Nucleus accumbens (tissue), 56 donors: ENCODE measurements at regions not wholly inside any gene's neighbourhood (a gene's known extent, or its start where the extent isn't known, plus 50 kb on each side); places are given as distances from the start of the nearest gene placed in this dataset.
"Not testable (repeated sequence)": the region's sequence is repeated elsewhere in the genome, so short reads cannot be mapped to it uniquely, and the experiment has no call there.

Experiments used
- DNase-seq, 56 donors: peaks; one replicate each; lab custom pipeline; 2025; lab: John Stamatoyannopoulos, UW

GRCh38 chr11:100409267-100409666 lies 277.8 kb upstream of the ARHGAP42 start:
- DNase-seq, result not testable (repeated sequence)

- DNase-seq, result no peak
Measured at GRCh38 chr11:100419518-100419917, 267.6 kb upstream of the ARHGAP42 start.

- DNase-seq, result no peak
Measured at GRCh38 chr11:100434821-100435641, 252.1 kb upstream of the ARHGAP42 start.

- DNase-seq, result no peak
Measured at GRCh38 chr11:100438376-100438775, 248.7 kb upstream of the ARHGAP42 start.

- DNase-seq, result no peak
Measured at GRCh38 chr11:100441086-100441485, 246.0 kb upstream of the ARHGAP42 start.

GRCh38 chr11:100442017-100442416 lies 245.1 kb upstream of the ARHGAP42 start:
- DNase-seq, result no peak

- DNase-seq, result peak in 10 of 56 donors; percentile 2 to 40 (median 5)
Measured at GRCh38 chr11:100445231-100445735, 241.8 kb upstream of the ARHGAP42 start.

GRCh38 chr11:100451801-100452460 lies 235.2 kb upstream of the ARHGAP42 start:
- not testable (repeated sequence) for DNase-seq

- DNase-seq, result no peak
Measured at GRCh38 chr11:100459811-100460210, 227.3 kb upstream of the ARHGAP42 start.

GRCh38 chr11:100460426-100460825 lies 226.7 kb upstream of the ARHGAP42 start:
- no peak for DNase-seq

GRCh38 chr11:100467821-100468508 lies 219.1 kb upstream of the ARHGAP42 start:
- no peak for DNase-seq

- DNase-seq, result no peak
Measured at GRCh38 chr11:100469835-100470234, 217.3 kb upstream of the ARHGAP42 start.

- no peak for DNase-seq
Measured at GRCh38 chr11:100472727-100473389, 214.2 kb upstream of the ARHGAP42 start.

- no peak for DNase-seq
Measured at GRCh38 chr11:100473390-100473740, 213.7 kb upstream of the ARHGAP42 start.

- DNase-seq, result no peak
Measured at GRCh38 chr11:100484948-100485347, 202.1 kb upstream of the ARHGAP42 start.

- no peak for DNase-seq
Measured at GRCh38 chr11:100498780-100499179, 188.3 kb upstream of the ARHGAP42 start.

- no peak for DNase-seq
Measured at GRCh38 chr11:100501450-100501849, 185.6 kb upstream of the ARHGAP42 start.

GRCh38 chr11:100512475-100512874 lies 174.6 kb upstream of the ARHGAP42 start:
- DNase-seq, result no peak

GRCh38 chr11:100515087-100515486 lies 172.0 kb upstream of the ARHGAP42 start:
- DNase-seq, result no peak

GRCh38 chr11:100525197-100525596 lies 161.9 kb upstream of the ARHGAP42 start:
- no peak for DNase-seq

- DNase-seq, result no peak
Measured at GRCh38 chr11:100525635-100526034, 161.5 kb upstream of the ARHGAP42 start.
